ENCODE measurements at regions not wholly inside any gene's neighbourhood (a gene's known extent, or its start where the extent isn't known, plus 50 kb on each side); places are given as distances from the start of the nearest gene placed in this dataset.

DNA sequence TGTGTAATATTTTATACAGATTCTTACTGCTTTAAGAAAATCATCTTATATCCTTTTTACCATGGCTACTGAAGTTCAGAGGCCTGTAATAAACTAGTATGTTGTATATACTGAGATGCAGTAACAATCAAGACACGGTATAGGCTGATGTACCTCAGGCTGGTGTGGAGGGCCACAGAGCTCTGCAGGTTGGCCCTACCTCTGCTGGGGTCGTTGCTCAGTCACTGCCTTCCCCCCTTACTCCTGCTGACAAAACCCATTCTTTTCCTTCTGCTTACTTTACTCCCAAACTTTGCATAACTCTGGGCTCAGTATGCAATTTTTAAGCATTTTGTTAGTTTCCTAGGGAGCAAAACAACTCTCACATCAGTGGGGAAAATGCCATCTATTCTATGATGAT is 200.1 kb upstream of the FOXP2 start:
- TF ChIP-seq YY1 (IDR thresholded peaks at IDR 0.05; ENCODE audit: low read depth) (no peak), EGR1 (IDR thresholded peaks at IDR 0.05) (no peak)

DNA sequence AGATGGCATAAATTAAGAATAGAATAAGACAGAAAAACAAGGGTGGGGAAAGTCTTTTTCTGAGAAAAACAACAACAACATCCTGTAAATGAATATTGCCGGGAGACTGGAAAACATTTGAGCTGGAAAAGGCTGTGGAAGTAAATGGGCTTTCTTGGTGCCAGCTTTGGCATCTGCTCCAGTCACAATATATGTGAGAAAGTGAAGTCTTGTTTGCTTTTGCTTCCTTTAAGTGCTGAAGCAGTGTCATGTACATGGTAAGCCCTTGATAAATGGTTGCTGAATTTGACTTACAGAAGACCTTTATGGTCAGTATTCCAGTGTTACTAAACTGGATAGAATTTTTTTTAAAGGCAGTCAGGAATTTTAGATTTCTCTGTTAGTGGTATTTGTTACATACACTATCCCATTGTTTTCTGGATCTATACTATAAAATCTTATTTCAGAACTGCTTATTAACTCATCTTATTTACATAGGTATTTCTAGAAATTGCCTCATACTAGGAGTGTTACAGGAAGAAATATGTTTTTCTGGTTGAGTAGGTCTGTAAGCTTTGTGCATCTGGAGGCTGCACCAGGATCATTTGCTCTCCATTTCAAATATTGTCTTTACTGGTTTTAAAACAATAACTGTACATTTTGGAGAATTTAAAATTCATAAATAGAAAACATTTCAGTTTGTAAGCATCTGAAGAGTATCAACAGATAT is 201.7 kb upstream of the FOXP2 start:
- TF ChIP-seq CEBPB (IDR thresholded peaks at IDR 0.05), result no peak
- TF ChIP-seq RAD21 (IDR thresholded peaks at IDR 0.05; ENCODE audit: low read depth), result no peak
- no peak for TF ChIP-seq REST (IDR thresholded peaks at IDR 0.05; ENCODE audit: low read depth)
- no peak for TF ChIP-seq EP300 (IDR thresholded peaks at IDR 0.05; ENCODE audit: borderline replicate concordance)
- TF ChIP-seq TEAD4 (IDR thresholded peaks at IDR 0.05), result no peak
- no peak for TF ChIP-seq TCF12 (IDR thresholded peaks at IDR 0.05; ENCODE audit: low read depth)
- TF ChIP-seq MAX (IDR thresholded peaks at IDR 0.05), result no peak
- no peak for TF ChIP-seq ZBTB7A (IDR thresholded peaks at IDR 0.05; ENCODE audit: low read depth)
- no peak for TF ChIP-seq YY1 (IDR thresholded peaks at IDR 0.05; ENCODE audit: low read depth)
- no peak for TF ChIP-seq FOXM1 (IDR thresholded peaks at IDR 0.05; ENCODE audit: borderline replicate concordance, low read depth)
- TF ChIP-seq TAF1 (IDR thresholded peaks at IDR 0.05; ENCODE audit: low read depth), result no peak
- TF ChIP-seq EGR1 (IDR thresholded peaks at IDR 0.05), result no peak
- no peak for TF ChIP-seq CREB1 (IDR thresholded peaks at IDR 0.05; ENCODE audit: low read depth)
- TF ChIP-seq USF1 (IDR thresholded peaks at IDR 0.05), result no peak
- TF ChIP-seq NFIC (IDR thresholded peaks at IDR 0.05), result no peak

- no peak for TF ChIP-seq TAF1 (IDR thresholded peaks at IDR 0.05; ENCODE audit: low read depth)
- no peak for TF ChIP-seq CREB1 (IDR thresholded peaks at IDR 0.05; ENCODE audit: low read depth)
- TF ChIP-seq ZBTB7A (IDR thresholded peaks at IDR 0.05; ENCODE audit: low read depth), result no peak
- TF ChIP-seq MAX (IDR thresholded peaks at IDR 0.05), result no peak
- no peak for TF ChIP-seq YY1 (IDR thresholded peaks at IDR 0.05; ENCODE audit: low read depth)
- TF ChIP-seq USF1 (IDR thresholded peaks at IDR 0.05), result no peak
Measured at GRCh38 chr7:114209968-114210367, 204.6 kb upstream of the FOXP2 start.

DNA sequence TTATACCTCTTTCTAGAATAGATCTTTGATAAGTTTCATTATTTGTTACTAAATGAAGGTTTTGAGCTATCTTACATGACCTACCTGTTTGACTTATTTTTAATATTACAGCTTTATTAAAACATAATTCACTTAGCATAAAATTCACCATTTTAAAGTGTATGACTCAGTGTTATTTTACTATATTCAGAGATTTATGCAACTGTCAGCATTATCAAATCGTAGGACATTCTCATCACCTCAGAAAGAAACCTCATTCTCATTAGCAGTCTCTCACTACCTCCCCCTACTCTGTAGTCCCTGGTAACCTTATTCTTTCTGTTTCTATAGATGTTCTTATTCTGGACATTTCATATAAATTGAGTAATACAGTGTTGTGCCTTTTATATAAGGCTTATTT is 207.9 kb upstream of the FOXP2 start:
- no peak for TF ChIP-seq CREB1 (IDR thresholded peaks at IDR 0.05; ENCODE audit: low read depth)
- no peak for TF ChIP-seq TEAD4 (IDR thresholded peaks at IDR 0.05)
- no peak for TF ChIP-seq TAF1 (IDR thresholded peaks at IDR 0.05; ENCODE audit: low read depth)
- no peak for TF ChIP-seq CEBPB (IDR thresholded peaks at IDR 0.05)
- TF ChIP-seq TCF12 (IDR thresholded peaks at IDR 0.05; ENCODE audit: low read depth), result no peak

DNA sequence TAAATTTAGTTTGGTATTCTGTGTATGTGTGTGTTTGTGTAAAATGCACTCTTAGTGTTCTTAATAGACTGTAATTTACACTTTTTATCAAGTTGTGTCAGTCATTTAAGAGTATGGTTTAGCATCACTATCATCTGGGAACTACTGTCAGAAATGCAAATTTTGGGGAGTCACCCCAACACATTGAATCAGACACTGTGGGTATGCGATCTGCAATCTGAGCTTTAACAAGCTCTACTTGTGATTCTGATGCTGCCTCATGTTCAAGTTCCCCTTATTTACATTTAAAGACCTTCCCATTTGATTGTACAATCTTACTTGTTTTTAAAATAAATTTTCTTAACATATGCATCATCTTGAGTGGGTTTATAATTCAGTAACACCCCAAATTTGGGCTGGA is 218.1 kb upstream of the FOXP2 start:
- TF ChIP-seq MAX (IDR thresholded peaks at IDR 0.05) (no peak), TCF12 (IDR thresholded peaks at IDR 0.05; ENCODE audit: low read depth) (no peak), CREB1 (IDR thresholded peaks at IDR 0.05; ENCODE audit: low read depth) (no peak), CEBPB (IDR thresholded peaks at IDR 0.05) (no peak), NFIC (IDR thresholded peaks at IDR 0.05) (no peak)

DNA sequence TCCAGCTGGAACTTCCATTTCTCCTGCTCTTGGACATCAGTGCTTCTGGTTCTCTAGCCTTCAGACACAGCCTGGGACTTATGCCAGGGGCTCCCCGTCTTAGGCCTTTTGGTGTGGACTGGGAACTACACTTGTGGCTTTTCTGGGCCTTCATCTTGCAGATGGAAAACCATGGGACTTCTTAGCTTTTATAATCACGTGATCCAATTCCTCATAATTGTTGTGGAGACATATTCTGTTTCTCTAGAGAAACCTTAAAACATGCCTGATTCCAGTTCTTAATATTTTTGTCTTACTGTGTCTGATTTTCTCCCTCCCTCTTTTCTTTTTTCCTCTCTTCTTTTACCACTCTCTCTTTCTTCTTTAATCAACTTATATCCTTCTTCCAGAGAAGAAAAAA is 224.2 kb upstream of the FOXP2 start:
- TF ChIP-seq YY1 (IDR thresholded peaks at IDR 0.05; ENCODE audit: low read depth) (no peak), MAX (IDR thresholded peaks at IDR 0.05) (no peak), TAF1 (IDR thresholded peaks at IDR 0.05; ENCODE audit: low read depth) (no peak), ZBTB7A (IDR thresholded peaks at IDR 0.05; ENCODE audit: low read depth) (no peak), TEAD4 (IDR thresholded peaks at IDR 0.05) (no peak), TCF12 (IDR thresholded peaks at IDR 0.05; ENCODE audit: low read depth) (no peak), FOXM1 (IDR thresholded peaks at IDR 0.05; ENCODE audit: borderline replicate concordance, low read depth) (no peak)

DNA sequence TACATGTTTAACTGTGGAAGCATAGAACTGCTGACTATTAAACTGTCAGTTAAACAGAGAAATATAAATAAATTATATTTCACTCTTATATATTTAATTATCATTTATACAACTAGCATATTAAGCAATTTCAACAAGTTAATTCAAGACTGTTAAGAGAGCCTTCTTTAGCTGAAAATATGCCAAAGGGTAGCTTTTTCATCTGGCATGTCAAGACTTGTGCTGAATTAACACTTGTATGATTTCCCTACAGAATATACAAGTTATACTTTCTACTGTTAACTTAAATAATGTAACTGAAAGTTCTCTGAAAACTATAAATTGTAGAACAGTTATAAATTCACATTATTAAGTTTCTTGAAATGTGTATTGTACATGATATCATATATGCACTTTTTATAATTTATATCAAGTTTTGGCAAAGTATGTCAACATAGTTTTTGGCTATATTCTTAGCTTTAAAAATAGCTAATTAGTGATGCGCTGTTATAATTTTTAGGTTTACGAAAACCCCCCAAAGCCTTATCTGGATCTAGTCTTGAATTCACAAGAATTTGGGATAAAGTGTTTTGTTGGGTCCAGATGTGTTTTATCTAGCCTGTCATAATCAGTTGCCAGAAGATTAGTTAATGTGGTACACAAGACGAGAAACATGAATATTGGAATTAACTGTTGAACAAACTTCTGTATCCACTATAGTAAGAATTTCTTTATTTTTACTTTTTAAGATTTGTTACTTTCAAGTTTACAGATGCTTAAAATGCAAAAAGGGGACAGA is 231.1 kb upstream of the FOXP2 start:
- no peak for TF ChIP-seq FOXM1 (IDR thresholded peaks at IDR 0.05; ENCODE audit: borderline replicate concordance, low read depth)
- TF ChIP-seq USF1 (IDR thresholded peaks at IDR 0.05), result no peak
- TF ChIP-seq YY1 (IDR thresholded peaks at IDR 0.05; ENCODE audit: low read depth), result no peak
- TF ChIP-seq TEAD4 (IDR thresholded peaks at IDR 0.05), result no peak
- no peak for TF ChIP-seq MAX (IDR thresholded peaks at IDR 0.05)
- no peak for TF ChIP-seq NFIC (IDR thresholded peaks at IDR 0.05)
- no peak for TF ChIP-seq EP300 (IDR thresholded peaks at IDR 0.05; ENCODE audit: borderline replicate concordance)
- no peak for TF ChIP-seq REST (IDR thresholded peaks at IDR 0.05; ENCODE audit: low read depth)

Measured in Ishikawa (cell line).